Fibroblast of peridontal ligament (primary cell): ENCODE measurements at regions not wholly inside any gene's neighbourhood (a gene's known extent, or its start where the extent isn't known, plus 50 kb on each side); places are given as distances from the start of the nearest gene placed in this dataset.
"Not testable (repeated sequence)": the region's sequence is repeated elsewhere in the genome, so short reads cannot be mapped to it uniquely, and the experiment has no call there.

Source experiments
- DNase-seq: peaks from one replicate; pipeline ENCODE4 v3.0.0-alpha.2; 2010; ENCODE audit errors: extremely low read depth

- DNase-seq: no peak
Observed at GRCh38 chr5:114054594-114054993, 307.3 kb upstream of the KCNN2 start.

GRCh38 chr5:114055318-114056184 is 306.3 kb upstream of the KCNN2 start:
- peak; percentile 36 for DNase-seq

GRCh38 chr5:114056185-114056538 is 305.7 kb upstream of the KCNN2 start:
- DNase-seq: no peak

GRCh38 chr5:114060866-114061265 is 301.0 kb upstream of the KCNN2 start:
- no peak for DNase-seq

GRCh38 chr5:114062932-114063867 is 298.7 kb upstream of the KCNN2 start:
- DNase-seq: no peak

- DNase-seq: no peak
Observed at GRCh38 chr5:114065912-114066311, 296.0 kb upstream of the KCNN2 start.

- no peak for DNase-seq
Observed at GRCh38 chr5:114070093-114070722, 291.7 kb upstream of the KCNN2 start.

- no peak for DNase-seq
Observed at GRCh38 chr5:114089259-114089658, 272.6 kb upstream of the KCNN2 start.

- DNase-seq: no peak
Observed at GRCh38 chr5:114097570-114097969, 264.3 kb upstream of the KCNN2 start.

- no peak for DNase-seq
Observed at GRCh38 chr5:114099161-114099560, 262.7 kb upstream of the KCNN2 start.

GRCh38 chr5:114101153-114101552 is 260.7 kb upstream of the KCNN2 start:
- DNase-seq: peak; percentile 79

- no peak for DNase-seq
Observed at GRCh38 chr5:114113604-114114003, 248.3 kb upstream of the KCNN2 start.

- DNase-seq: no peak
Observed at GRCh38 chr5:114116981-114117380, 244.9 kb upstream of the KCNN2 start.

- DNase-seq: no peak
Observed at GRCh38 chr5:114118511-114118910, 243.4 kb upstream of the KCNN2 start.

- no peak for DNase-seq
Observed at GRCh38 chr5:114120166-114120565, 241.7 kb upstream of the KCNN2 start.

- no peak for DNase-seq
Observed at GRCh38 chr5:114122852-114123251, 239.0 kb upstream of the KCNN2 start.

- no peak for DNase-seq
Observed at GRCh38 chr5:114123654-114124053, 238.2 kb upstream of the KCNN2 start.

- DNase-seq: no peak
Observed at GRCh38 chr5:114146398-114146797, 215.5 kb upstream of the KCNN2 start.

- no peak for DNase-seq
Observed at GRCh38 chr5:114148253-114148652, 213.6 kb upstream of the KCNN2 start.

- not testable (repeated sequence) for DNase-seq
Observed at GRCh38 chr5:114148728-114149127, 213.1 kb upstream of the KCNN2 start.

- DNase-seq: peak; percentile 5
Observed at GRCh38 chr5:114152656-114153360, 209.1 kb upstream of the KCNN2 start.

- no peak for DNase-seq
Observed at GRCh38 chr5:114153392-114153791, 208.5 kb upstream of the KCNN2 start.
